H1 (cell line): ENCODE measurements at regions not wholly inside any gene's neighbourhood (a gene's known extent, or its start where the extent isn't known, plus 50 kb on each side); places are given as distances from the start of the nearest gene placed in this dataset.

Source experiments
- CTCF ChIA-PET: fragments of 300-600 bp; sonication (Branson Sonifier 250); formaldehyde crosslinking; loops from one replicate; lab custom pipeline; 2021; ENCODE audit not compliant: partially characterized antibody; lab: Charles Lee
- POLR2A ChIA-PET: fragments of 300-600 bp; sonication (Branson Sonifier 250); formaldehyde crosslinking; loops from one replicate; lab custom pipeline; 2021; ENCODE audit warnings: inconsistent platforms; ENCODE audit not compliant: partially characterized antibody; lab: Charles Lee
- DNase-seq, 2 experiments: peaks; one replicate each; pipeline versions ENCODE4 v3.0.0 to v3.0.0-alpha.2; 2010 to 2022; ENCODE audit warnings: low spot score in 2 of 2, low read depth in 1 of 2, mixed read lengths in 1 of 2
- FAIRE-seq: peaks from 2 replicates; lab custom pipeline; 2011; peaks lifted over from hg19 to GRCh38; lab: Jason Lieb, UNC
- H2AFZ ChIP-seq: 2 replicates; pipeline ENCODE4 v1.8.1; 2012; ENCODE audit warnings: low read length, inconsistent platforms
- H2AK5ac ChIP-seq: 2 replicates; pipeline ENCODE4 v1.6.1; 2013; ENCODE audit warnings: low read depth, low read length
- H2BK120ac ChIP-seq: replicated peaks from 2 replicates; pipeline ENCODE3; 2013; ENCODE audit warnings: low read depth, low read length, inconsistent platforms
- H2BK12ac ChIP-seq: 2 replicates; pipeline ENCODE4 v1.6.1; 2013; ENCODE audit warnings: low read depth, low read length
- H2BK15ac ChIP-seq: 2 replicates; pipeline ENCODE4 v1.6.1; 2013; ENCODE audit warnings: low read length
- H2BK20ac ChIP-seq: 2 replicates; pipeline ENCODE4 v1.6.1; 2013; ENCODE audit warnings: low read length
- H2BK5ac ChIP-seq: 2 replicates; pipeline ENCODE4 v1.6.1; 2013; ENCODE audit warnings: low read depth, low read length
- H3K14ac ChIP-seq: 2 replicates; pipeline ENCODE4 v1.6.1; 2013; ENCODE audit warnings: inconsistent platforms; ENCODE audit not compliant: insufficient read length
- H3K18ac ChIP-seq: 2 replicates; pipeline ENCODE4 v1.6.1; 2013; ENCODE audit warnings: low read length; ENCODE audit errors: extremely low read depth
- H3K23ac ChIP-seq: 2 replicates; pipeline ENCODE4 v1.6.1; 2013; ENCODE audit warnings: inconsistent platforms; ENCODE audit not compliant: insufficient read length
- H3K23me2 ChIP-seq: 2 replicates; pipeline ENCODE4 v1.6.1; 2013; ENCODE audit warnings: low read depth, low read length
- H3K27ac ChIP-seq: 2 replicates; pipeline ENCODE4 v1.6.1; 2011; ENCODE audit warnings: low read depth, low read length, inconsistent platforms
- H3K27me3 ChIP-seq, 4 experiments: replicated peaks in 1 of 4; 1 replicate in 1 of 4; 2 replicates in 3 of 4; pipeline versions ENCODE4 v1.6.1 to v1.8.1; 2011 to 2013; ENCODE audit warnings: low read length in 3 of 4, mild to moderate bottlenecking in 3 of 4, inconsistent platforms in 2 of 4, mixed read lengths in 2 of 4, moderate library complexity in 1 of 4; ENCODE audit not compliant: control insufficient read depth in 3 of 4, insufficient read depth in 3 of 4; ENCODE audit errors: extremely low read depth in 1 of 4
- H3K36me3 ChIP-seq, 4 experiments: 2 replicates each; pipeline versions ENCODE4 v1.6.1 to v1.8.1; 2011 to 2013; ENCODE audit warnings: mild to moderate bottlenecking in 4 of 4, low read length in 3 of 4, moderate library complexity in 2 of 4, control low read depth in 1 of 4, inconsistent platforms in 1 of 4; ENCODE audit not compliant: insufficient read depth in 4 of 4, control insufficient read depth in 2 of 4
- H3K4ac ChIP-seq: replicated peaks from 2 replicates; pipeline ENCODE3; 2013; ENCODE audit warnings: low read length, low read depth, mixed read lengths, inconsistent platforms; ENCODE audit not compliant: insufficient read length
- H3K4me1 ChIP-seq, 4 experiments: replicated peaks in 1 of 4; 1 replicate in 1 of 4; 2 replicates in 3 of 4; pipeline versions ENCODE4 v1.6.1 to v1.8.1; 2011 to 2013; ENCODE audit warnings: low read length in 3 of 4, inconsistent platforms in 2 of 4, mixed read lengths in 1 of 4; ENCODE audit not compliant: insufficient read depth in 4 of 4, control insufficient read depth in 3 of 4
- H3K4me2 ChIP-seq, 2 experiments: 2 replicates each; pipeline versions ENCODE4 v1.6.1 to v1.8.1; 2011 to 2013; ENCODE audit warnings: low read depth in 2 of 2, low read length in 2 of 2, control low read depth in 1 of 2, inconsistent platforms in 1 of 2, mild to moderate bottlenecking in 1 of 2; ENCODE audit not compliant: insufficient read depth in 1 of 2
- H3K4me3 ChIP-seq, 4 experiments: fragments of 200-600, 300-600 bp in 1 of 4; sonication (generic), shearing (Covaris generic), sonication (Bioruptor Twin) in 1 of 4; 2 replicates each; pipeline versions ENCODE4 v1.5.1 to v1.8.1; 2011 to 2016; ENCODE audit warnings: low read length in 4 of 4, low read depth in 3 of 4, control low read depth in 2 of 4, inconsistent platforms in 2 of 4, mild to moderate bottlenecking in 2 of 4, mixed read lengths in 1 of 4, moderate library complexity in 1 of 4; ENCODE audit not compliant: insufficient read depth in 2 of 4; ENCODE audit errors: extremely low read depth in 1 of 4
- H3K56ac ChIP-seq: replicated peaks from 2 replicates; pipeline ENCODE3; 2013; ENCODE audit warnings: low read depth, mild to moderate bottlenecking, mixed read lengths, low read length, inconsistent platforms; ENCODE audit not compliant: insufficient read length
- H3K79me1 ChIP-seq: 2 replicates; pipeline ENCODE4 v1.6.1; 2013; ENCODE audit warnings: low read depth, low read length, control low read depth
- H3K79me2 ChIP-seq, 2 experiments: 2 replicates each; pipeline versions ENCODE4 v1.6.1 to v1.8.1; 2012 to 2013; ENCODE audit warnings: low read length in 2 of 2, mild to moderate bottlenecking in 2 of 2, inconsistent platforms in 1 of 2; ENCODE audit not compliant: insufficient read depth in 2 of 2, control insufficient read depth in 1 of 2
- H3K9ac ChIP-seq, 4 experiments: replicated peaks in 1 of 4; 1 replicate in 1 of 4; 2 replicates in 3 of 4; pipeline versions ENCODE4 v1.6.1 to v1.8.1; 2011 to 2013; ENCODE audit warnings: low read depth in 3 of 4, low read length in 3 of 4, control low read depth in 2 of 4, mild to moderate bottlenecking in 2 of 4, moderate library complexity in 2 of 4, inconsistent platforms in 1 of 4; ENCODE audit errors: extremely low read depth in 1 of 4
- H3K9me3 ChIP-seq, 2 experiments: 2 replicates each; pipeline versions ENCODE4 v1.6.1 to v1.8.1; 2012 to 2013; ENCODE audit warnings: mild to moderate bottlenecking in 2 of 2, moderate library complexity in 2 of 2, control low read depth in 1 of 2, inconsistent platforms in 1 of 2, low read depth in 1 of 2, low read length in 1 of 2, mixed read lengths in 1 of 2; ENCODE audit not compliant: insufficient read depth in 2 of 2
- H4K20me1 ChIP-seq, 2 experiments: replicated peaks in 1 of 2; 2 replicates each; pipeline versions ENCODE3 to v1.8.1; 2011 to 2013; ENCODE audit warnings: inconsistent platforms in 2 of 2, low read length in 2 of 2, mild to moderate bottlenecking in 1 of 2; ENCODE audit not compliant: insufficient read depth in 2 of 2, control insufficient read depth in 1 of 2
- H4K5ac ChIP-seq: 2 replicates; pipeline ENCODE4 v1.6.1; 2013; ENCODE audit warnings: low read length, low read depth, mixed read lengths, inconsistent platforms; ENCODE audit not compliant: insufficient read length
- H4K8ac ChIP-seq: 2 replicates; pipeline ENCODE4 v1.8.0; 2013; ENCODE audit warnings: mild to moderate bottlenecking, moderate library complexity, low read length, inconsistent platforms; ENCODE audit not compliant: insufficient read depth; ENCODE audit errors: extremely low read depth
- H4K91ac ChIP-seq: replicated peaks from 2 replicates; pipeline ENCODE3; 2013; ENCODE audit warnings: low read length, mixed read lengths, inconsistent platforms; ENCODE audit not compliant: insufficient read length
- BACH1 ChIP-seq: IDR thresholded peaks from 2 replicates; pipeline ENCODE4 v1.6.1; 2012; ENCODE audit warnings: low read length, improper control_type of control experiment
- BCL11A ChIP-seq, 2 experiments: IDR thresholded peaks; one replicate each; pipeline ENCODE4 v1.6.1; 2011; ENCODE audit warnings: low read depth in 2 of 2, low read length in 2 of 2, mild to moderate bottlenecking in 2 of 2
- CBX8 ChIP-seq: fragments of 300-800, 300-1000 bp; sonication (generic); IDR thresholded peaks from 2 replicates; pipeline ENCODE4 v1.7.1; 2016; ENCODE audit warnings: low read depth, low read length, borderline replicate concordance
- CHD1 ChIP-seq: IDR thresholded peaks from 2 replicates; pipeline ENCODE4 v1.6.1; 2012; ENCODE audit warnings: low read depth, low read length, improper control_type of control experiment
- CTBP2 ChIP-seq: IDR thresholded peaks from 2 replicates; pipeline ENCODE4 v1.7.0; 2011; ENCODE audit warnings: borderline replicate concordance, mild to moderate bottlenecking, moderate library complexity, mixed read lengths, low read length; ENCODE audit not compliant: insufficient read depth, insufficient read length
- JUN ChIP-seq: IDR thresholded peaks from 2 replicates; pipeline ENCODE4 v1.6.1; 2011; ENCODE audit warnings: low read depth, mild to moderate bottlenecking, improper control_type of control experiment, low read length
- KDM5A ChIP-seq: fragments of 200-600 bp; IDR thresholded peaks from 2 replicates; pipeline ENCODE4 v1.7.1; 2012; ENCODE audit warnings: mild to moderate bottlenecking, low read length, inconsistent platforms, mixed read lengths
- MAFK ChIP-seq: IDR thresholded peaks from 2 replicates; pipeline ENCODE4 v1.6.1; 2012; ENCODE audit warnings: low read depth, mild to moderate bottlenecking, improper control_type of control experiment, low read length
- MAX ChIP-seq: IDR thresholded peaks from 2 replicates; pipeline ENCODE4 v1.6.1; 2012; ENCODE audit warnings: inconsistent platforms
- POLR2A ChIP-seq, 2 experiments: IDR thresholded peaks; 1 replicate in 1 of 2; 2 replicates in 1 of 2; pipeline ENCODE4 v1.6.1; 2011; ENCODE audit warnings: low read depth in 2 of 2, low read length in 2 of 2, mild to moderate bottlenecking in 2 of 2; ENCODE audit errors: control extremely low read depth in 1 of 2
- SIX5 ChIP-seq: IDR thresholded peaks from 2 replicates; pipeline ENCODE4 v1.6.1; 2011; ENCODE audit warnings: mild to moderate bottlenecking, low read depth, low read length
- TCF12 ChIP-seq: IDR thresholded peaks from 2 replicates; pipeline ENCODE4 v1.6.1; 2011; ENCODE audit warnings: low read depth, mild to moderate bottlenecking, low read length
- TEAD4 ChIP-seq: IDR thresholded peaks from 2 replicates; pipeline ENCODE4 v1.6.1; 2012; ENCODE audit warnings: low read depth, low read length, inconsistent platforms, mixed read lengths
- WGBS, 2 experiments: shearing (Covaris generic) in 1 of 2; methylation state at CpG; one replicate each; pipeline versions ENCODE4 v1.1.6 to v1.1.7; 2013 to 2015; ENCODE audit warnings: low lambda C conversion rate in 2 of 2, mixed read lengths in 2 of 2, inconsistent platforms in 1 of 2, low coverage in 1 of 2, missing lambda C conversion rate in 1 of 2; ENCODE audit not compliant: insufficient replicate concordance in 2 of 2, insufficient coverage in 1 of 2, insufficient read length in 1 of 2; ENCODE audit errors: extremely low coverage in 1 of 2, missing lambda C conversion rate in 1 of 2; 5-methylcytosine and 5-hydroxymethylcytosine counted together
- TF ChIP-seq, protein P1 (sequence below): IDR thresholded peaks from 2 replicates; pipeline ENCODE4 v1.6.1; 2012; ENCODE audit warnings: inconsistent platforms

- CTCF ChIA-PET: no interaction called here
- Histone ChIP-seq H3K9me3 (peaks cover 0 to 8% of the 10 kb centered on the region in 2 experiments; a peak in 1 of 4 replicates), H3K27me3 (no peaks in the 10 kb centered on the region), H2AK5ac (no peak overlapping the region), H3K56ac (no peak overlapping the region), H3K23ac (no peak overlapping the region), H4K8ac (no peak overlapping the region), H3K4me2 (no peak overlapping the region), H3K4ac (no peak overlapping the region), H3K36me3 (no peaks in the 10 kb centered on the region), H2BK15ac (no peak overlapping the region), H4K91ac (no peak overlapping the region), H3K79me2 (no peaks in the 10 kb centered on the region), H3K4me3 (no peak overlapping the region), H2BK12ac (no peak overlapping the region), H2BK120ac (no peak overlapping the region), H3K18ac (no peak overlapping the region), H3K27ac (no peak overlapping the region), H3K23me2 (no peaks in the 10 kb centered on the region), H3K79me1 (no peaks in the 10 kb centered on the region), H2AFZ (no peak overlapping the region), H3K4me1 (no peaks in the 10 kb centered on the region), H2BK20ac (no peak overlapping the region), H2BK5ac (no peak overlapping the region), H3K9ac (no peak overlapping the region), H4K5ac (no peak overlapping the region), H3K14ac (no peak overlapping the region), H4K20me1 (no peaks in the 10 kb centered on the region)
- POLR2A ChIA-PET: no interaction called here
- no peak for TF ChIP-seq TEAD4
- TF ChIP-seq SIX5: no peak
- no peak for TF ChIP-seq MAFK
- TF ChIP-seq CBX8: no peak
- TF ChIP-seq POLR2A (IDR thresholded peaks at IDR 0.05; ENCODE audit: control extremely low read depth in 1 of 2, low read depth in 2 of 2, low read length in 2 of 2): no peak
- TF ChIP-seq, protein P1, sequence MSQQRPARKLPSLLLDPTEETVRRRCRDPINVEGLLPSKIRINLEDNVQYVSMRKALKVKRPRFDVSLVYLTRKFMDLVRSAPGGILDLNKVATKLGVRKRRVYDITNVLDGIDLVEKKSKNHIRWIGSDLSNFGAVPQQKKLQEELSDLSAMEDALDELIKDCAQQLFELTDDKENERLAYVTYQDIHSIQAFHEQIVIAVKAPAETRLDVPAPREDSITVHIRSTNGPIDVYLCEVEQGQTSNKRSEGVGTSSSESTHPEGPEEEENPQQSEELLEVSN: no peak
- TF ChIP-seq CTBP2: no peak
- no peak for TF ChIP-seq BACH1
- TF ChIP-seq JUN: no peak
- no peak for TF ChIP-seq BCL11A (IDR thresholded peaks at IDR 0.05; ENCODE audit: low read depth in 2 of 2, low read length in 2 of 2)
- TF ChIP-seq CHD1: no peak
- TF ChIP-seq TCF12: no peak
- TF ChIP-seq KDM5A: no peak
- no peak for TF ChIP-seq MAX
- WGBS, 2 experiments: 86% methylated on average over 2 of the region's 2 CpGs; no CpG with 5 or more reads in 1 of the 2 experiments
- FAIRE-seq (no peak), DNase-seq (no peak)
These were observed 145.9 kb upstream of the GALNT15 start for GRCh38 chr3:16028604-16029003.
